NCI-H1436 treated with DMSO at 0.1 percent for 48 hours (cell line): ENCODE measurements at regions not wholly inside any gene's neighbourhood (a gene's known extent, or its start where the extent isn't known, plus 50 kb on each side); places are given as distances from the start of the nearest gene placed in this dataset.

ENCODE experiments used
- DNase-seq: peaks from one replicate; lab custom pipeline; 2025; lab: John Stamatoyannopoulos, UW

DNA sequence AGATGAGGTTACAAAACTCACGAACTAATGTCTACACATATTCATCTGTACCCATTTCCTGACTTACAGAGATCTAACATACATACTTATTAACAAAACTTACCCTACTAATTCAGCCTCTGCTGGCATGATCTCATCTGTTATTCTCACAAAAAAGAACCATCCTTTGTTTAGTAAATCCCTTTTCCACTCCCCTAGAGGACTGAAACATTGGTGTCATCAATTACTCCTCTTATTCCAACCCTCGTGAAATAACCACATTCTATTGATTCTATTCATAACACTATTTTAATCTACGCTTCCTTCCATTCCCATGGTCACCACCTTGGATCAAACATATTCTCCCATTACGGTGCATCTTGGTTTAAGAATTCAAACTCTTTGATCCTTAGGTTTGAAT, 505.9 kb downstream of the SI start:
- DNase-seq = no peak

GRCh38 chr3:164550857-164551256, 527.4 kb downstream of the SI start:
- no peak for DNase-seq

- DNase-seq = no peak
Measured at GRCh38 chr3:164539215-164539614, 539.1 kb downstream of the SI start.

- DNase-seq = no peak
Measured at GRCh38 chr3:164537485-164537884, 540.8 kb downstream of the SI start.

- DNase-seq = peak; percentile 12
Measured at GRCh38 chr3:164533275-164533674, 545.0 kb downstream of the SI start.

- no peak for DNase-seq
Measured at GRCh38 chr3:164526250-164526649, 552.0 kb downstream of the SI start.

- DNase-seq = no peak
Measured at GRCh38 chr3:164524201-164524600, 554.1 kb downstream of the SI start.

DNA sequence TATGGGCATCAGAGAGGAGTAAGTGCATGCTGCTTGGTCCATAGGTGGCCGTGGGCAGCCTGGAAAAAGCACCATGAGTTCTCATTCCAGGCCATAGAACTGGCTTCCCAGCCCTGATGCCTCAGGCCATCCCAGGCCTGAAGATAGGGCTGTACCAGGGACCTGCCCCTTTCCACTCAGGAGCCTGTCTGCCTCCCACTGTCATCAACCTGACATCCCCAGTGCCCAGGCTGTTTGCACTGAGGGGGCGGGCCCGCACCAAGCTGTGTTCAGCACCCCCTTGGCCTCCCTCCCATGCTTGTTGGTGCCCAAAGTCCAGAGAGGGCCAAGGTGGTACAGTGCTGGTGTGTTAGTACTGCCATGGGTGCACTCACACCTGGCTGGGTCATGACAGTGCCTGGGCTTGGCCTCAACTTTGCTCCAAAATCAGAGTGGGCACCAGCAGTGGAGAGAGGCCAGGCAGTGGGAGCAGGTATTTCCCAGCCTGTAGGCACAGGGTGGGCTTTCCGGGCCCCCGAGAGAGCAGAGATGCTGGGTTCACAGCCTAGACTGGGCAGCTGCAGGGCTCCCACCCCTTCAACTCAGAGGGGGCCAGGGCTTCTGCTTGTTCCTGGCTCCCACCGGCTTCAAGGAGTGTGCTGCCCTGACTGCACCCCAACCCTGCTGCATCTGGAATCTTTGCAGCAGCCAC, 556.1 kb downstream of the SI start:
- DNase-seq = no peak

- DNase-seq = no peak
Measured at GRCh38 chr3:164521644-164522043, 556.7 kb downstream of the SI start.

- no peak for DNase-seq
Measured at GRCh38 chr3:164521139-164521538, 557.2 kb downstream of the SI start.

DNA sequence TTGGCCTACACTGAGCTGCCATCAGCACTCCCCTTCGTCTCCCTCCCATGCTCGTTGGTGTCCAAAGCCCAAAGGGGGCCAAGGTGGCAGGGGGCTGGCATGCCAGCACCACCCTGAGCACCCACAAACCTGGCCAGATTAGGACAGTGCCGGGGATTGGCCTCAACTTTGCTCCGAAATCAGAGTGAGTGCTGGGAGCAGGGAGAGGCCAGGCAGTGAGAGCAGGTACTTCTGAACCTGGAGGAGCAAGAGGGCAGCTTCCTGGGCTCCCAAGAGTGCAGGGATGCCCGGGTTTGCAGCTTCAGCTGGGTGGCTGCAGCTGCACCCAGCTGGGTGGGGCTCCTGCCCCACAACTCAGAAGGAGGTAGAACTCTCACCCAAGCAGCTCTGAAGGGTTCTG, 563.0 kb downstream of the SI start:
- DNase-seq = no peak

GRCh38 chr3:164514576-164514975, 563.7 kb downstream of the SI start:
- no peak for DNase-seq

GRCh38 chr3:164507886-164508285, 570.4 kb downstream of the SI start:
- DNase-seq = no peak

- no peak for DNase-seq
Measured at GRCh38 chr3:164498917-164499316, 579.4 kb downstream of the SI start.

GRCh38 chr3:164488893-164489292, 589.4 kb downstream of the SI start:
- no peak for DNase-seq

DNA sequence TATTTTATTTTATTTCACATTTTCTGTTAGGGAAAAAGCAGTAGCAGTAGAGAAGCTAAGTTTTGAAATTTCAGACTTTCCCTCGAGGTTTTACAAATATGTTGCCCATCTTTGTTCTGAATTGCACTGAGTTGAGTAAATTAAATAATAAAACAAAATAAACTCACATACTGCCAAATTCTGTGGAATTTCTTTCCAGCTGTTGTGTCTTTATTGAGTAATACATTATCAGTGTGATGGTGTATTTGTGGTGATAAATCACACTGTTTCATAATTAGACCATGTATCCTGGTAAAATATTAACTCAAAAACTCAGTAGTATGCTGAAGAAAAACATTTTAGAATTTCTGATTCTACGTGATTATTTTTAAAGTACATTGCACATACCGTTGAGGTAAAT, 592.1 kb downstream of the SI start:
- no peak for DNase-seq

DNA sequence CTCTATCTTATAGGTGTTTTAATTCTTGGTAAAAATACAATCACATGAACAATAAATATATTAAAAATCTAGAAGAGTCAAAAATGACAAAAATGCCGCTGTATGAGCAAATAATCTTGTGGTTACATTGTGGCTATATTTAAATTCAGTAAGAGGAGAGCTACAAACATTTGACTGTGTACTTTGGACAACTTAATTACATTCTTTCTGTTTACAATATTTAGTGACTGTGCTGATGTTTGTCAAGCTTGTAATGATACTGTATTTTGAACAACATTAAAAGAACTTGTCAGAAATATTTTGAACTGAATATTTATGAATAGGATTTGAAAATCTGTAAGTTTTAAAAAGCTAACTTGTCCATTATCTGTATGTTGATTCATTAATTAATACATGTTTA, 598.3 kb downstream of the SI start:
- no peak for DNase-seq

- DNase-seq = no peak
Measured at GRCh38 chr3:164479406-164479805, 598.9 kb downstream of the SI start.

DNA sequence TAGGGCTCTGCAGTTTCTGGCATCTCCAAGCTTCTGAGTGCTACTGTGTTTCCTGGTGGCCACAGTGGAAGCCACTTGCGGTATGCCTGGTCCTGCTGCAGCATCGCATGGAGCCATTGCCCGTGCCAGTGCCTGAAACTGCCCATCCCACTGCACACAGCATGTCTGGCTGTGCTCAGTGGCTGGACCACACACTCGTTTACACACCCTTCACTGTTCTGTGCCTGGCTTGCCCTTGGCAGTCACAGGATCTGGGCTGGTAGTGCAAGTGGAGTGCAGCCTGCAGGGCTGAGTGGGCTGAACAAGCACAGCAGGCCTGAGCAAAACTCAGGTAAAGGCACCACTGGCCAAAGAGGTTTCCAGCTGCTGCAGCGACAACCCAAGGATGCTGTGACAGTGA, 600.0 kb downstream of the SI start:
- no peak for DNase-seq

- DNase-seq = no peak
Measured at GRCh38 chr3:164477403-164477802, 600.9 kb downstream of the SI start.

GRCh38 chr3:164476631-164477030, 601.7 kb downstream of the SI start:
- DNase-seq = no peak

DNA sequence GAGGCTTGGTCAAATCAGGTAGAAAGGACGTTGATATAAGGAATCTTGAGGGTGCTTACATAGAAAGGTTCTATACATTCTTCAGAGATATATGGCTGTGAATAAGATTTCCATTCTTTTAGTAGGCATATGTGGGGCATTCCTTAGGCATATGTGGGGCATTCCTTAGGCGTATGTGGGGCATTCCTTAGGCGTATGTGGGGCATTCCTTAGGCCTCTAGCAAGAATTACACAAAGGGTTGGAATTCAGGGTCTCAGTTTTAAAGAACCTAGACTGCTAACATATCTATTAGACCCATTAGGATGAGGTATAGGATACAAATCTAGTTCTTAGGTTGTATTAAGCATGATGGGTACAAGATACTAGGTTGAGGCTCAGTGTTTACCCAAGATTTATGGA, 607.8 kb downstream of the SI start:
- DNase-seq = no peak

- no peak for DNase-seq
Measured at GRCh38 chr3:164468055-164468454, 610.2 kb downstream of the SI start.

DNA sequence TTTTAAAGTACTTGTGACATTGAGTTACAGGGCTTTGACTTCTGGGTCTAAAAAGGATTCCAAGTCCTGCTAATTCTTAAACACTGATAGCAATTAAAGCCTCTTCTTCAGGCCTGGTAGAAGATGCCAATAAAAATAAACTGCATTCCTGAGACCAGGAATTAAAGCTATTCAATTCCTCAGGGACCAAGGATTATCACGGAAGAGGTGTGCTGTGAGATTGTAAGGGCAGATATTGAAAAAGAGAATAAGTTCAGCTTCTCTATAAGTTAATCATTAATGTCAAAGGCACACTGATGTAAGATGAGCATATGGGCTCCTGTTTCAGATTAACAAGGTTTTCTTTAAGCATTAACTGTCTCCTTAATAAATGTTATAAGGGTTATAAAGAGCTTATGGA, 611.3 kb downstream of the SI start:
- DNase-seq = no peak

DNA sequence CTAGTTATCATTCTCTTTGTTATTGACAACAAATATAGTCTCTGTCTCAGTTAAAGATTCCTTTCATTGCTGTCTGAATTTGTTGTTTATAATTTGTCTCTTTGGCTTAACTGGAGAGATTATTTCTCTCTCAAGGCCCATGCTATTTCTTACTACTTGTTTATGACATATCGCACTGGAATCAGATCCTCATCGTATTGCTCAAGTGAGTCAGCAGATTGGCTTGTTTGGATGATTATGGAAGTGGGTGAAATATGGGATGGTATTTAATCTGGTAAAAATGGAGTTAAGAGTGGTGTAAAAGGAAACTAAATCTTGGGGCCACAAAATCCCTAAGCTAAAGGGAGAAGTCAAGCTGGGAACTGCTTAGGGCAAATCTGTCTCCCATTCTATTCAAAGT, 613.1 kb downstream of the SI start:
- DNase-seq = no peak
